Retinal pigment epithelial cell (primary cell): ENCODE measurements at regions not wholly inside any gene's neighbourhood (a gene's known extent, or its start where the extent isn't known, plus 50 kb on each side); places are given as distances from the start of the nearest gene placed in this dataset.

Experiments
- DNase-seq: peaks from one replicate; pipeline ENCODE4 v3.0.0-alpha.2; 2010; ENCODE audit warnings: low read depth
- H3K4me3 ChIP-seq: 2 replicates; pipeline ENCODE4 v1.5.1; 2011; ENCODE audit warnings: mild to moderate bottlenecking, low read length, control low read depth, moderate library complexity
- CTCF ChIP-seq: conservative IDR thresholded peaks from 2 replicates; pipeline ENCODE4 v1.5.1; 2011; ENCODE audit warnings: low read depth, low read length, control low read depth, inconsistent platforms

- DNase-seq, result no peak
- H3K4me3 ChIP-seq, result no peak overlapping the region
- no peak for TF ChIP-seq CTCF
Observed at GRCh38 chr2:156930423-156930822, 327.1 kb upstream of the GALNT5 start.

- H3K4me3 ChIP-seq, result no peak overlapping the region
- DNase-seq, result no peak
- no peak for TF ChIP-seq CTCF
Observed at GRCh38 chr2:156933645-156934225, 323.8 kb upstream of the GALNT5 start.

- peak; percentile 78 for DNase-seq
- TF ChIP-seq CTCF, result no peak
- no peak overlapping the region for H3K4me3 ChIP-seq
Observed at GRCh38 chr2:156935616-156936015, 321.9 kb upstream of the GALNT5 start.

GRCh38 chr2:156937430-156937829 lies 320.1 kb upstream of the GALNT5 start:
- H3K4me3 ChIP-seq, result no peak overlapping the region
- no peak for TF ChIP-seq CTCF

GRCh38 chr2:156944871-156945270 lies 312.6 kb upstream of the GALNT5 start:
- no peak for DNase-seq
- no peak overlapping the region for H3K4me3 ChIP-seq
- no peak for TF ChIP-seq CTCF

More at GRCh38 chr2:156937430-156937829, 320.1 kb upstream of the GALNT5 start:
- no peak for DNase-seq

GRCh38 chr2:156947261-156947660 lies 310.2 kb upstream of the GALNT5 start:
- no peak for TF ChIP-seq CTCF
- no peak for DNase-seq
- H3K4me3 ChIP-seq, result no peak overlapping the region

GRCh38 chr2:156955701-156956100 lies 301.8 kb upstream of the GALNT5 start:
- H3K4me3 ChIP-seq, result no peak overlapping the region
- no peak for TF ChIP-seq CTCF
- DNase-seq, result no peak
